Stimulated activated effector memory CD8-positive, alpha-beta T cell treated with anti-CD3 and anti-CD28 coated beads, Interleukin-12 subunit alpha, Interleukin-12 subunit beta, amount 100 ng/mL, for 72 hours (primary cell): ENCODE measurements at regions not wholly inside any gene's neighbourhood (a gene's known extent, or its start where the extent isn't known, plus 50 kb on each side); places are given as distances from the start of the nearest gene placed in this dataset.

Experiments
- ATAC-seq: fragments of 150-1000 bp; cut with Tn5 transposase; 2 replicates; pipeline ENCODE4 v1.10.0; 2021
- DNase-seq, 2 donors: peaks; one replicate each; pipeline ENCODE4 v3.0.0; 2021 to 2022; ENCODE audit warnings: low spot score in 2 of 2
- H3K27ac Mint-ChIP-seq: one replicate; pipeline ENCODE4 v1.8.0; 2022; ENCODE audit warnings: mild to moderate bottlenecking, mixed read lengths
- H3K36me3 Mint-ChIP-seq: one replicate; pipeline ENCODE4 v1.8.0; 2022; ENCODE audit warnings: mild to moderate bottlenecking, mixed read lengths
- H3K4me1 Mint-ChIP-seq: one replicate; pipeline ENCODE4 v1.8.0; 2022; ENCODE audit warnings: mixed read lengths
- H3K4me3 Mint-ChIP-seq: one replicate; pipeline ENCODE4 v1.8.0; 2022; ENCODE audit warnings: mild to moderate bottlenecking, mixed read lengths
- H3K9me3 Mint-ChIP-seq: one replicate; pipeline ENCODE4 v1.8.0; 2022; ENCODE audit warnings: mixed read lengths

- DNase-seq = no peak
- Mint-ChIP-seq H3K4me3 (no peak overlapping the region), H3K36me3 (no peaks in the 10 kb centered on the region), H3K4me1 (no peaks in the 10 kb centered on the region), H3K9me3 (peaks cover 3% of the 10 kb centered on the region), H3K27ac (no peak overlapping the region)
- no peak for ATAC-seq
Measured at GRCh38 chr1:195981448-195982139, 626.6 kb downstream of the KCNT2 start.

GRCh38 chr1:195979646-195980045 lies 628.6 kb downstream of the KCNT2 start:
- no peaks in the 10 kb centered on the region for H3K4me1 Mint-ChIP-seq
- no peak overlapping the region for H3K4me3 Mint-ChIP-seq
- DNase-seq (no peak), ATAC-seq (no peak)
- no peaks in the 10 kb centered on the region for H3K36me3 Mint-ChIP-seq
- no peak overlapping the region for H3K27ac Mint-ChIP-seq
- peaks cover 3% of the 10 kb centered on the region for H3K9me3 Mint-ChIP-seq

- no peak for ATAC-seq
- no peak overlapping the region for H3K27ac Mint-ChIP-seq
- no peak overlapping the region for H3K4me3 Mint-ChIP-seq
- DNase-seq = no peak
- H3K9me3 Mint-ChIP-seq = peaks cover 3% of the 10 kb centered on the region
- no peaks in the 10 kb centered on the region for H3K4me1 Mint-ChIP-seq
- no peaks in the 10 kb centered on the region for H3K36me3 Mint-ChIP-seq
Measured at GRCh38 chr1:195973311-195973904, 634.8 kb downstream of the KCNT2 start.

- DNase-seq = no peak
- H3K4me3 Mint-ChIP-seq = no peak overlapping the region
- H3K4me1 Mint-ChIP-seq = no peaks in the 10 kb centered on the region
Measured at GRCh38 chr1:195971589-195971988, 636.7 kb downstream of the KCNT2 start.

GRCh38 chr1:195970209-195970608 lies 638.0 kb downstream of the KCNT2 start:
- Mint-ChIP-seq H3K9me3 (peaks cover 3% of the 10 kb centered on the region), H3K36me3 (no peaks in the 10 kb centered on the region), H3K27ac (no peak overlapping the region), H3K4me3 (no peak overlapping the region), H3K4me1 (no peaks in the 10 kb centered on the region)
- ATAC-seq (peak; percentile 38), DNase-seq (no peak)

More at GRCh38 chr1:195971589-195971988, 636.7 kb downstream of the KCNT2 start:
- ATAC-seq = no peak
- H3K27ac Mint-ChIP-seq = no peak overlapping the region
- H3K9me3 Mint-ChIP-seq = peaks cover 3% of the 10 kb centered on the region
- H3K36me3 Mint-ChIP-seq = no peaks in the 10 kb centered on the region

GRCh38 chr1:195965475-195965874 lies 642.8 kb downstream of the KCNT2 start:
- Mint-ChIP-seq H3K9me3 (peaks cover 3% of the 10 kb centered on the region), H3K4me3 (no peak overlapping the region), H3K36me3 (no peaks in the 10 kb centered on the region), H3K4me1 (no peaks in the 10 kb centered on the region), H3K27ac (no peak overlapping the region)
- no peak for ATAC-seq
- DNase-seq = no peak

- H3K4me1 Mint-ChIP-seq = no peaks in the 10 kb centered on the region
- no peak overlapping the region for H3K27ac Mint-ChIP-seq
- DNase-seq = no peak
- H3K9me3 Mint-ChIP-seq = peaks cover 4% of the 10 kb centered on the region
- ATAC-seq = no peak
- H3K36me3 Mint-ChIP-seq = no peaks in the 10 kb centered on the region
- H3K4me3 Mint-ChIP-seq = no peak overlapping the region
Measured at GRCh38 chr1:195965036-195965435, 643.2 kb downstream of the KCNT2 start.

GRCh38 chr1:195964516-195964915 lies 643.7 kb downstream of the KCNT2 start:
- Mint-ChIP-seq H3K36me3 (no peaks in the 10 kb centered on the region), H3K4me3 (no peak overlapping the region), H3K27ac (no peak overlapping the region), H3K9me3 (peaks cover 2% of the 10 kb centered on the region), H3K4me1 (no peaks in the 10 kb centered on the region)
- DNase-seq = no peak
- ATAC-seq = no peak

- H3K4me1 Mint-ChIP-seq = no peaks in the 10 kb centered on the region
- no peaks in the 10 kb centered on the region for H3K36me3 Mint-ChIP-seq
- no peak overlapping the region for H3K27ac Mint-ChIP-seq
- DNase-seq = no peak
- peaks cover 2% of the 10 kb centered on the region for H3K9me3 Mint-ChIP-seq
- H3K4me3 Mint-ChIP-seq = no peak overlapping the region
- ATAC-seq = no peak
Measured at GRCh38 chr1:195962051-195962450, 646.2 kb downstream of the KCNT2 start.

- Mint-ChIP-seq H3K9me3 (peaks cover 2% of the 10 kb centered on the region), H3K4me1 (no peaks in the 10 kb centered on the region), H3K27ac (no peak overlapping the region), H3K36me3 (no peaks in the 10 kb centered on the region), H3K4me3 (no peak overlapping the region)
- ATAC-seq = no peak
- DNase-seq = no peak
Measured at GRCh38 chr1:195960580-195960979, 647.7 kb downstream of the KCNT2 start.

GRCh38 chr1:195958131-195958530 lies 650.1 kb downstream of the KCNT2 start:
- H3K4me1 Mint-ChIP-seq = no peaks in the 10 kb centered on the region
- no peak for DNase-seq
- no peak overlapping the region for H3K27ac Mint-ChIP-seq
- H3K4me3 Mint-ChIP-seq = no peak overlapping the region
- H3K36me3 Mint-ChIP-seq = no peaks in the 10 kb centered on the region
- ATAC-seq = no peak
- H3K9me3 Mint-ChIP-seq = peaks cover 2% of the 10 kb centered on the region

- DNase-seq = no peak
- peaks cover 2% of the 10 kb centered on the region for H3K9me3 Mint-ChIP-seq
- H3K4me1 Mint-ChIP-seq = no peaks in the 10 kb centered on the region
- no peaks in the 10 kb centered on the region for H3K36me3 Mint-ChIP-seq
- no peak overlapping the region for H3K4me3 Mint-ChIP-seq
- H3K27ac Mint-ChIP-seq = no peak overlapping the region
- no peak for ATAC-seq
Measured at GRCh38 chr1:195956845-195957244, 651.4 kb downstream of the KCNT2 start.

GRCh38 chr1:195954848-195955247 lies 653.4 kb downstream of the KCNT2 start:
- H3K4me1 Mint-ChIP-seq = no peaks in the 10 kb centered on the region
- no peaks in the 10 kb centered on the region for H3K36me3 Mint-ChIP-seq
- peaks cover 3% of the 10 kb centered on the region for H3K9me3 Mint-ChIP-seq
- H3K27ac Mint-ChIP-seq = no peak overlapping the region
- ATAC-seq (no peak), DNase-seq (no peak)
- no peak overlapping the region for H3K4me3 Mint-ChIP-seq

GRCh38 chr1:195951313-195951712 lies 656.9 kb downstream of the KCNT2 start:
- ATAC-seq (no peak), DNase-seq (no peak)
- H3K9me3 Mint-ChIP-seq = peaks cover 6% of the 10 kb centered on the region
- no peak overlapping the region for H3K4me3 Mint-ChIP-seq
- no peaks in the 10 kb centered on the region for H3K4me1 Mint-ChIP-seq
- no peak overlapping the region for H3K27ac Mint-ChIP-seq
- no peaks in the 10 kb centered on the region for H3K36me3 Mint-ChIP-seq

- Mint-ChIP-seq H3K9me3 (peaks cover 8% of the 10 kb centered on the region), H3K4me1 (no peaks in the 10 kb centered on the region), H3K36me3 (no peaks in the 10 kb centered on the region), H3K4me3 (no peak overlapping the region), H3K27ac (no peak overlapping the region)
- peak; percentile 21 for ATAC-seq
- DNase-seq = no peak
Measured at GRCh38 chr1:195948123-195948895, 659.9 kb downstream of the KCNT2 start.

GRCh38 chr1:195946500-195946899 lies 661.7 kb downstream of the KCNT2 start:
- Mint-ChIP-seq H3K9me3 (peaks cover 8% of the 10 kb centered on the region), H3K27ac (no peak overlapping the region), H3K36me3 (no peaks in the 10 kb centered on the region), H3K4me3 (no peak overlapping the region), H3K4me1 (no peaks in the 10 kb centered on the region)
- DNase-seq (no peak), ATAC-seq (no peak)
